Stomach (tissue), 8 donors: ENCODE measurements at regions not wholly inside any gene's neighbourhood (a gene's known extent, or its start where the extent isn't known, plus 50 kb on each side); places are given as distances from the start of the nearest gene placed in this dataset.

Experiments
- DNase-seq, 2 donors: peaks; one replicate each; pipeline versions ENCODE4 v3.0.0 to v3.0.0-alpha.2; 2013 to 2019
- H3K27ac ChIP-seq, 5 donors: fragments of 200-600 bp in 4 of 5; sonication (generic) in 4 of 5; one replicate each; pipeline ENCODE4 v1.5.1; 2013 to 2019; ENCODE audit warnings: mild to moderate bottlenecking in 1 of 5, moderate library complexity in 1 of 5
- H3K27me3 ChIP-seq, 3 donors: fragments of 200-600 bp; sonication (generic); one replicate each; pipeline ENCODE4 v1.5.1; 2017 to 2019; ENCODE audit warnings: mixed run types in 1 of 3
- H3K36me3 ChIP-seq, 4 donors: fragments of 200-600 bp; sonication (generic); 1 replicate in 3 of 4; 2 replicates in 1 of 4; pipeline ENCODE4 v1.5.1; 2016 to 2019
- H3K4me1 ChIP-seq, 4 donors: fragments of 200-600 bp; sonication (generic); one replicate each; pipeline ENCODE4 v1.5.1; 2016 to 2019
- H3K4me3 ChIP-seq, 4 donors: fragments of 200-600 bp; sonication (generic) in 3 of 4; one replicate each; pipeline ENCODE4 v1.5.1; 2016 to 2019; ENCODE audit warnings: mild to moderate bottlenecking in 1 of 4
- H3K9me3 ChIP-seq, 4 donors: fragments of 200-600 bp; sonication (generic); one replicate each; pipeline ENCODE4 v1.5.1; 2016 to 2019
- CTCF ChIP-seq, 7 experiments: fragments of 450-650 bp in 4 of 7; fragments of 200-600 bp in 3 of 7; sonication (generic) in 3 of 7; IDR thresholded peaks; one replicate each; pipeline ENCODE4 v1.5.1; 2016 to 2019; ENCODE audit warnings: antibody characterized with exemption in 7 of 7, control low read depth in 2 of 7, mild to moderate bottlenecking in 1 of 7
- EP300 ChIP-seq: sonication (generic); formaldehyde crosslinking; IDR thresholded peaks from one replicate; pipeline ENCODE4 v1.6.1; 2017; ENCODE audit warnings: antibody characterized with exemption
- POLR2A ChIP-seq, 4 donors: fragments of 450-650 bp; IDR thresholded peaks; one replicate each; pipeline ENCODE4 v1.6.1; 2016; ENCODE audit warnings: antibody characterized with exemption in 4 of 4, control low read depth in 2 of 4, mild to moderate bottlenecking in 1 of 4, moderate library complexity in 1 of 4
- POLR2AphosphoS5 ChIP-seq, 3 donors: sonication (generic); formaldehyde crosslinking; IDR thresholded peaks; one replicate each; pipeline ENCODE4 v1.6.1; 2016; ENCODE audit warnings: antibody characterized with exemption in 3 of 3
- WGBS, 5 donors: extraction: QIAGEN DNeasy Blood & Tissue Kit in 3 of 5; methylation state at CpG; one replicate each; pipeline versions ENCODE4 v1.1.5 to v1.1.7; 2013 to 2018; 5-methylcytosine and 5-hydroxymethylcytosine counted together
- intact Hi-C: fragments of 100-400 bp; cut with DNase I; formaldehyde crosslinking; loops from one replicate; pipeline ENCODE4 v1.15.1; 2023; ENCODE audit warnings: low total_unique reads
- donor health status: healthy with polysubstance abuse.
- donor health status: Bipolar disorder and iron deficiency.
- donor health status: healthy.

GRCh38 chr6:125656287-125656870 is 93.1 kb upstream of the HEY2 start:
- no peak overlapping the region for H3K27ac ChIP-seq
- no peak overlapping the region for H3K4me3 ChIP-seq
- 52 to 66% (median 63%) methylated on average over 5 of the region's 5 CpGs for WGBS, 5 donors
- H3K9me3 ChIP-seq = no peaks in the 10 kb centered on the region
- H3K36me3 ChIP-seq = no peaks in the 10 kb centered on the region
- H3K4me1 ChIP-seq = no peaks in the 10 kb centered on the region
- H3K27me3 ChIP-seq = no peaks in the 10 kb centered on the region
- no peak for TF ChIP-seq POLR2AphosphoS5 (IDR thresholded peaks at IDR 0.05)
- TF ChIP-seq EP300 = no peak
- TF ChIP-seq POLR2A (IDR thresholded peaks at IDR 0.05) = no peak
- no peak for TF ChIP-seq CTCF (IDR thresholded peaks at IDR 0.05)
- no peak for DNase-seq
- intact Hi-C loops = no loop called here

- WGBS, 5 donors = 66 to 88% (median 76%) methylated on average over 5 of the region's 5 CpGs
These were observed 91.3 kb upstream of the HEY2 start for GRCh38 chr6:125658136-125658535.

GRCh38 chr6:125658759-125659431 is 90.5 kb upstream of the HEY2 start:
- 56 to 65% (median 59%) methylated on average over 4 of the region's 4 CpGs for WGBS, 5 donors
- TF ChIP-seq POLR2A (IDR thresholded peaks at IDR 0.05) = no peak
- no peak for TF ChIP-seq CTCF (IDR thresholded peaks at IDR 0.05)
- TF ChIP-seq EP300 = no peak
- TF ChIP-seq POLR2AphosphoS5 (IDR thresholded peaks at IDR 0.05) = no peak
- DNase-seq = peak in 1 of 2 donors; percentile 38
- intact Hi-C loops = no loop called here
- H3K4me3 ChIP-seq = no peak overlapping the region
- no peaks in the 10 kb centered on the region for H3K9me3 ChIP-seq
- H3K4me1 ChIP-seq = no peaks in the 10 kb centered on the region
- no peaks in the 10 kb centered on the region for H3K27me3 ChIP-seq
- H3K36me3 ChIP-seq = no peaks in the 10 kb centered on the region
- H3K27ac ChIP-seq = no peak overlapping the region

More at GRCh38 chr6:125658136-125658535, 91.3 kb upstream of the HEY2 start:
- Histone ChIP-seq H3K4me3 (no peak overlapping the region), H3K4me1 (no peaks in the 10 kb centered on the region), H3K27me3 (no peaks in the 10 kb centered on the region), H3K36me3 (no peaks in the 10 kb centered on the region), H3K9me3 (no peaks in the 10 kb centered on the region), H3K27ac (no peak overlapping the region)
- intact Hi-C loops = no loop called here
- TF ChIP-seq POLR2AphosphoS5 (IDR thresholded peaks at IDR 0.05) = no peak
- no peak for TF ChIP-seq POLR2A (IDR thresholded peaks at IDR 0.05)
- no peak for DNase-seq

- no peaks in the 10 kb centered on the region for H3K36me3 ChIP-seq
- H3K4me1 ChIP-seq = no peaks in the 10 kb centered on the region
- no peaks in the 10 kb centered on the region for H3K27me3 ChIP-seq
- no peak for TF ChIP-seq POLR2AphosphoS5 (IDR thresholded peaks at IDR 0.05)
- TF ChIP-seq CTCF (IDR thresholded peaks at IDR 0.05) = no peak
- no peak for TF ChIP-seq EP300
- no peak for TF ChIP-seq POLR2A (IDR thresholded peaks at IDR 0.05)
- WGBS, 5 donors = 76 to 97% (median 96%) methylated on average over 1 of the region's 1 CpG
- no peak for DNase-seq
- H3K27ac ChIP-seq = no peak overlapping the region
- H3K9me3 ChIP-seq = no peaks in the 10 kb centered on the region
- intact Hi-C loops = no loop called here
- no peak overlapping the region for H3K4me3 ChIP-seq
These were observed 89.5 kb upstream of the HEY2 start for GRCh38 chr6:125659887-125660286.

- TF ChIP-seq POLR2AphosphoS5 (IDR thresholded peaks at IDR 0.05) (no peak), EP300 (no peak), CTCF (IDR thresholded peaks at IDR 0.05) (no peak), POLR2A (IDR thresholded peaks at IDR 0.05) (no peak)
- WGBS, 5 donors = 42 to 72% (median 59%) methylated on average over 4 of the region's 4 CpGs
These were observed 87.1 kb upstream of the HEY2 start for GRCh38 chr6:125662296-125662695.

More at GRCh38 chr6:125662296-125662695, 87.1 kb upstream of the HEY2 start:
- DNase-seq = no peak
- no peak overlapping the region for H3K4me3 ChIP-seq
- no peak overlapping the region for H3K27ac ChIP-seq
- no peaks in the 10 kb centered on the region for H3K36me3 ChIP-seq
- no peaks in the 10 kb centered on the region for H3K27me3 ChIP-seq
- intact Hi-C loops = no loop called here
- no peaks in the 10 kb centered on the region for H3K9me3 ChIP-seq
- no peaks in the 10 kb centered on the region for H3K4me1 ChIP-seq
